Stimulated activated CD4-positive, alpha-beta T cell treated with anti-CD3 and anti-CD28 coated beads, Interleukin-1b, Interleukin-23, amount 100 ng/mL, for 1 hour (primary cell): ENCODE measurements at regions not wholly inside any gene's neighbourhood (a gene's known extent, or its start where the extent isn't known, plus 50 kb on each side); places are given as distances from the start of the nearest gene placed in this dataset.

Experiments
- DNase-seq, 2 donors: peaks; one replicate each; pipeline ENCODE4 v3.0.0-alpha.2; 2020; ENCODE audit warnings: low read depth in 2 of 2

GRCh38 chr16:77592021-77592420, 130.3 kb upstream of the NUDT7 start:
- no peak for DNase-seq

- no peak for DNase-seq
These were observed 128.3 kb upstream of the NUDT7 start for GRCh38 chr16:77594057-77594456.

- no peak for DNase-seq
These were observed 127.3 kb upstream of the NUDT7 start for GRCh38 chr16:77594799-77595596.

- no peak for DNase-seq
These were observed 126.1 kb upstream of the NUDT7 start for GRCh38 chr16:77596261-77596660.

- no peak for DNase-seq
These were observed 122.4 kb upstream of the NUDT7 start for GRCh38 chr16:77599793-77600415.

- DNase-seq: no peak
These were observed 121.8 kb upstream of the NUDT7 start for GRCh38 chr16:77600555-77600954.

- no peak for DNase-seq
These were observed 118.7 kb upstream of the NUDT7 start for GRCh38 chr16:77603656-77604055.

- DNase-seq: no peak
These were observed 111.8 kb upstream of the NUDT7 start for GRCh38 chr16:77610496-77610895.

GRCh38 chr16:77611386-77611785, 110.9 kb upstream of the NUDT7 start:
- no peak for DNase-seq

- no peak for DNase-seq
These were observed 109.7 kb upstream of the NUDT7 start for GRCh38 chr16:77612596-77612995.

- no peak for DNase-seq
These were observed 109.2 kb upstream of the NUDT7 start for GRCh38 chr16:77613095-77613494.

GRCh38 chr16:77617553-77617952, 104.8 kb upstream of the NUDT7 start:
- no peak for DNase-seq

- DNase-seq: no peak
These were observed 104.3 kb upstream of the NUDT7 start for GRCh38 chr16:77617996-77618395.

GRCh38 chr16:77618951-77619350, 103.4 kb upstream of the NUDT7 start:
- no peak for DNase-seq

GRCh38 chr16:77624085-77624484, 98.2 kb upstream of the NUDT7 start:
- DNase-seq: no peak

GRCh38 chr16:77636615-77637014, 85.7 kb upstream of the NUDT7 start:
- no peak for DNase-seq

GRCh38 chr16:77637940-77638339, 84.4 kb upstream of the NUDT7 start:
- DNase-seq: no peak

- DNase-seq: no peak
These were observed 79.1 kb upstream of the NUDT7 start for GRCh38 chr16:77643176-77643575.

- DNase-seq: no peak
These were observed 76.5 kb upstream of the NUDT7 start for GRCh38 chr16:77645764-77646163.

GRCh38 chr16:77647726-77648125, 74.6 kb upstream of the NUDT7 start:
- no peak for DNase-seq

- DNase-seq: no peak
These were observed 71.6 kb upstream of the NUDT7 start for GRCh38 chr16:77650761-77651160.

GRCh38 chr16:77652399-77652798, 69.9 kb upstream of the NUDT7 start:
- no peak for DNase-seq

- no peak for DNase-seq
These were observed 65.3 kb upstream of the NUDT7 start for GRCh38 chr16:77657016-77657415.

GRCh38 chr16:77660311-77660710, 62.0 kb upstream of the NUDT7 start:
- no peak for DNase-seq
